ACC112 (cell line): ENCODE measurements at regions not wholly inside any gene's neighbourhood (a gene's known extent, or its start where the extent isn't known, plus 50 kb on each side); places are given as distances from the start of the nearest gene placed in this dataset.

Source experiments
- H2AFZ ChIP-seq: fragments of 200-600 bp; sonication (generic); one replicate; pipeline ENCODE4 v1.6.0; 2017; ENCODE audit warnings: antibody characterized with exemption, low read length; ENCODE audit not compliant: unreplicated experiment
- H3K27ac ChIP-seq: fragments of 200-600 bp; sonication (generic); 2 replicates; pipeline ENCODE4 v1.5.1; 2014; ENCODE audit warnings: low read depth, mild to moderate bottlenecking, antibody characterized with exemption, low read length, moderate library complexity
- H3K27me3 ChIP-seq: fragments of 200-600 bp; sonication (generic); 2 replicates; pipeline ENCODE4 v1.6.1; 2014; ENCODE audit warnings: mild to moderate bottlenecking, antibody characterized with exemption, low read length, moderate library complexity, mixed read lengths; ENCODE audit not compliant: insufficient read depth
- H3K36me3 ChIP-seq: fragments of 200-600 bp; sonication (generic); 2 replicates; pipeline ENCODE4 v1.6.1; 2016; ENCODE audit warnings: mild to moderate bottlenecking, antibody characterized with exemption, low read length, moderate library complexity, mixed read lengths; ENCODE audit not compliant: insufficient read depth
- H3K4me1 ChIP-seq: fragments of 200-600 bp; sonication (generic); one replicate; pipeline ENCODE4 v1.6.1; 2016; ENCODE audit warnings: low read length, mixed read lengths; ENCODE audit not compliant: insufficient read depth, unreplicated experiment, control insufficient read depth
- H3K4me3 ChIP-seq: fragments of 200-600 bp; sonication (generic); 2 replicates; pipeline ENCODE4 v1.5.1; 2014; ENCODE audit warnings: mild to moderate bottlenecking, low read depth, low read length
- H3K79me2 ChIP-seq: fragments of 200-600 bp; sonication (generic); one replicate; pipeline ENCODE4 v1.6.0; 2016; ENCODE audit warnings: low read length; ENCODE audit not compliant: control insufficient read depth, unreplicated experiment, insufficient read depth

- no peak overlapping the region for H2AFZ ChIP-seq
- H3K27ac ChIP-seq, result no peak overlapping the region
- no peaks in the 10 kb centered on the region for H3K79me2 ChIP-seq
- H3K27me3 ChIP-seq, result no peaks in the 10 kb centered on the region
- no peak overlapping the region for H3K4me3 ChIP-seq
- H3K4me1 ChIP-seq, result peaks cover 21% of the 10 kb centered on the region
- H3K36me3 ChIP-seq, result no peaks in the 10 kb centered on the region
Observed at GRCh38 chr11:23574149-23574548, 713.9 kb upstream of the CCDC179 start.

GRCh38 chr11:23577296-23577695 lies 717.0 kb upstream of the CCDC179 start:
- Histone ChIP-seq H3K36me3 (no peaks in the 10 kb centered on the region), H3K4me1 (no peaks in the 10 kb centered on the region), H3K27me3 (no peaks in the 10 kb centered on the region), H3K27ac (no peak overlapping the region), H3K79me2 (no peaks in the 10 kb centered on the region), H2AFZ (no peak overlapping the region), H3K4me3 (no peak overlapping the region)

GRCh38 chr11:23585416-23586104 lies 725.3 kb upstream of the CCDC179 start:
- H3K27ac ChIP-seq, result no peak overlapping the region
- H3K36me3 ChIP-seq, result no peaks in the 10 kb centered on the region
- peak overlapping the region; percentile 12; the same call in 1 of the 2 replicates for H3K4me3 ChIP-seq
- no peaks in the 10 kb centered on the region for H3K27me3 ChIP-seq
- peaks cover 5% of the 10 kb centered on the region for H3K4me1 ChIP-seq
- H3K79me2 ChIP-seq, result no peaks in the 10 kb centered on the region
- H2AFZ ChIP-seq, result peak overlapping the region; percentile 31

GRCh38 chr11:23586173-23586572 lies 725.9 kb upstream of the CCDC179 start:
- Histone ChIP-seq H3K27ac (no peak overlapping the region), H3K4me1 (peaks cover 5% of the 10 kb centered on the region), H3K79me2 (no peaks in the 10 kb centered on the region), H3K4me3 (no peak overlapping the region), H2AFZ (no peak overlapping the region), H3K36me3 (no peaks in the 10 kb centered on the region), H3K27me3 (no peaks in the 10 kb centered on the region)

GRCh38 chr11:23590596-23591308 lies 730.5 kb upstream of the CCDC179 start:
- Histone ChIP-seq H3K27me3 (no peaks in the 10 kb centered on the region), H3K79me2 (no peaks in the 10 kb centered on the region), H3K4me1 (peaks cover 4% of the 10 kb centered on the region), H2AFZ (no peak overlapping the region), H3K27ac (no peak overlapping the region), H3K4me3 (no peak overlapping the region), H3K36me3 (no peaks in the 10 kb centered on the region)

- Histone ChIP-seq H2AFZ (no peak overlapping the region), H3K4me3 (no peak overlapping the region), H3K79me2 (no peaks in the 10 kb centered on the region), H3K36me3 (no peaks in the 10 kb centered on the region), H3K27me3 (no peaks in the 10 kb centered on the region), H3K27ac (no peak overlapping the region), H3K4me1 (no peaks in the 10 kb centered on the region)
Observed at GRCh38 chr11:23594755-23595154, 734.5 kb upstream of the CCDC179 start.

- Histone ChIP-seq H3K4me3 (no peak overlapping the region), H2AFZ (no peak overlapping the region), H3K36me3 (no peaks in the 10 kb centered on the region), H3K27me3 (no peaks in the 10 kb centered on the region), H3K79me2 (no peaks in the 10 kb centered on the region), H3K27ac (no peak overlapping the region), H3K4me1 (no peaks in the 10 kb centered on the region)
Observed at GRCh38 chr11:23604966-23605365, 744.7 kb upstream of the CCDC179 start.

GRCh38 chr11:23606191-23606590 lies 745.9 kb upstream of the CCDC179 start:
- Histone ChIP-seq H2AFZ (no peak overlapping the region), H3K27ac (no peak overlapping the region)

GRCh38 chr11:23611726-23612125 lies 751.5 kb upstream of the CCDC179 start:
- no peaks in the 10 kb centered on the region for H3K79me2 ChIP-seq
- H3K4me1 ChIP-seq, result no peaks in the 10 kb centered on the region
- H2AFZ ChIP-seq, result no peak overlapping the region
- H3K27me3 ChIP-seq, result no peaks in the 10 kb centered on the region
- H3K4me3 ChIP-seq, result no peak overlapping the region
- no peaks in the 10 kb centered on the region for H3K36me3 ChIP-seq
- H3K27ac ChIP-seq, result no peak overlapping the region

More at GRCh38 chr11:23606191-23606590, 745.9 kb upstream of the CCDC179 start:
- Histone ChIP-seq H3K79me2 (no peaks in the 10 kb centered on the region), H3K4me3 (no peak overlapping the region), H3K27me3 (no peaks in the 10 kb centered on the region), H3K36me3 (no peaks in the 10 kb centered on the region), H3K4me1 (no peaks in the 10 kb centered on the region)

GRCh38 chr11:23620617-23621016 lies 760.3 kb upstream of the CCDC179 start:
- no peaks in the 10 kb centered on the region for H3K36me3 ChIP-seq
- H2AFZ ChIP-seq, result no peak overlapping the region
- H3K4me1 ChIP-seq, result no peaks in the 10 kb centered on the region
- H3K27ac ChIP-seq, result no peak overlapping the region
- no peaks in the 10 kb centered on the region for H3K79me2 ChIP-seq
- H3K4me3 ChIP-seq, result no peak overlapping the region
- no peaks in the 10 kb centered on the region for H3K27me3 ChIP-seq

- H3K79me2 ChIP-seq, result no peaks in the 10 kb centered on the region
- no peaks in the 10 kb centered on the region for H3K36me3 ChIP-seq
- H3K4me1 ChIP-seq, result no peaks in the 10 kb centered on the region
- no peaks in the 10 kb centered on the region for H3K27me3 ChIP-seq
- no peak overlapping the region for H3K27ac ChIP-seq
- no peak overlapping the region for H3K4me3 ChIP-seq
- no peak overlapping the region for H2AFZ ChIP-seq
Observed at GRCh38 chr11:23632293-23632692, 772.0 kb upstream of the CCDC179 start.
